Esophagus muscularis mucosa (tissue), 4 donors: ENCODE measurements at regions not wholly inside any gene's neighbourhood (a gene's known extent, or its start where the extent isn't known, plus 50 kb on each side); places are given as distances from the start of the nearest gene placed in this dataset.

Experiments used
- EP300 ChIP-seq: sonication (generic); formaldehyde crosslinking; IDR thresholded peaks from one replicate; pipeline ENCODE4 v1.6.1; 2017; ENCODE audit warnings: antibody characterized with exemption
- POLR2A ChIP-seq: fragments of 450-650 bp; IDR thresholded peaks from one replicate; pipeline ENCODE4 v1.6.1; 2017; ENCODE audit warnings: antibody characterized with exemption, moderate library complexity, mild to moderate bottlenecking, low read depth
- POLR2AphosphoS5 ChIP-seq, 2 donors: sonication (generic); formaldehyde crosslinking; IDR thresholded peaks; one replicate each; pipeline ENCODE4 v1.6.1; 2017; ENCODE audit warnings: antibody characterized with exemption in 2 of 2
- TF ChIP-seq, protein P1 (sequence below), 3 experiments: fragments of 200-600 bp in 2 of 3; fragments of 450-650 bp in 1 of 3; sonication (generic) in 2 of 3; IDR thresholded peaks; one replicate each; pipeline ENCODE4 v1.5.1; 2017 to 2019; ENCODE audit warnings: antibody characterized with exemption in 3 of 3, mild to moderate bottlenecking in 2 of 3, moderate library complexity in 1 of 3

DNA sequence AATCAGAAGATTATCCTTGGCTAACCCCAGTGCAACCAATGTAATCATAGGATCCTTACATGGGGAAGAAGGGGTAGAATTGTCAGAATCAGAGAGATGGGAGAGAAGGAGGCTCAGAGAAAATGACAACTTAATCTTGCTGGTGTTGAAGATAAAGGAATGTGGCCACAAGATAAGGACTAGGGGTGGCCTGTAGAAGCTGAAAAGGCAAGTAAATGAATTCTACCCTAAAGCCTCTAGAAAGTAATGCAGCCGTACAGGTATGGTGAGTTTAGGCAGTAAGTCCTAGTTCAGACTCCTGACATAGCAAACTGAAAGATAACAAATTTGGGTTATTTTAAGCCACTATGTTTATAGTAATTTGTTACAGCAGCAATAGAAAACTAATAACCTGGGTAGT, 718.5 kb downstream of the SLITRK6 start:
- TF ChIP-seq, protein P1, sequence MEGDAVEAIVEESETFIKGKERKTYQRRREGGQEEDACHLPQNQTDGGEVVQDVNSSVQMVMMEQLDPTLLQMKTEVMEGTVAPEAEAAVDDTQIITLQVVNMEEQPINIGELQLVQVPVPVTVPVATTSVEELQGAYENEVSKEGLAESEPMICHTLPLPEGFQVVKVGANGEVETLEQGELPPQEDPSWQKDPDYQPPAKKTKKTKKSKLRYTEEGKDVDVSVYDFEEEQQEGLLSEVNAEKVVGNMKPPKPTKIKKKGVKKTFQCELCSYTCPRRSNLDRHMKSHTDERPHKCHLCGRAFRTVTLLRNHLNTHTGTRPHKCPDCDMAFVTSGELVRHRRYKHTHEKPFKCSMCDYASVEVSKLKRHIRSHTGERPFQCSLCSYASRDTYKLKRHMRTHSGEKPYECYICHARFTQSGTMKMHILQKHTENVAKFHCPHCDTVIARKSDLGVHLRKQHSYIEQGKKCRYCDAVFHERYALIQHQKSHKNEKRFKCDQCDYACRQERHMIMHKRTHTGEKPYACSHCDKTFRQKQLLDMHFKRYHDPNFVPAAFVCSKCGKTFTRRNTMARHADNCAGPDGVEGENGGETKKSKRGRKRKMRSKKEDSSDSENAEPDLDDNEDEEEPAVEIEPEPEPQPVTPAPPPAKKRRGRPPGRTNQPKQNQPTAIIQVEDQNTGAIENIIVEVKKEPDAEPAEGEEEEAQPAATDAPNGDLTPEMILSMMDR (IDR thresholded peaks at IDR 0.05): no peak
- TF ChIP-seq POLR2A (no peak), EP300 (no peak), POLR2AphosphoS5 (IDR thresholded peaks at IDR 0.05) (no peak)
